HepG2 (cell line): ENCODE measurements at regions not wholly inside any gene's neighbourhood (a gene's known extent, or its start where the extent isn't known, plus 50 kb on each side); places are given as distances from the start of the nearest gene placed in this dataset.

Experiments used
- ATAC-seq: fragments of 200-7000 bp; cut with Tn5 transposase; 3 replicates; pipeline ENCODE4 v1.9.1; 2020; ENCODE audit warnings: mild to moderate bottlenecking, moderate library complexity
- BruUV-seq: library from RNA; stranded (reverse); fragments of 400-500 nt; replicated peaks from 2 replicates; lab custom pipeline; 2021; lab: Mats Ljungman, UMichigan
- CTCF ChIA-PET: fragments of 300-600 bp; formaldehyde crosslinking; extraction: SDS; loops from one replicate; lab custom pipeline; 2021; ENCODE audit warnings: low total read pairs, inconsistent platforms, low intra/inter-chr PET ratio; lab: Yijun Ruan, JAX
- POLR2A ChIA-PET: fragments of 350-600 bp; sonication (Branson Sonifier 250); formaldehyde crosslinking; loops from one replicate; lab custom pipeline; 2020; ENCODE audit warnings: antibody characterized with exemption, inconsistent platforms; lab: Yijun Ruan, JAX
- DNase-seq: peaks from one replicate; pipeline ENCODE4 v3.0.0-alpha.2; 2015; ENCODE audit warnings: low spot score
- FAIRE-seq: peaks from 3 replicates; lab custom pipeline; 2011; peaks lifted over from hg19 to GRCh38; lab: Jason Lieb, UNC
- H2AFZ ChIP-seq: one replicate; pipeline ENCODE4 v1.6.1; 2011; ENCODE audit warnings: low read length, inconsistent platforms
- H3K27ac ChIP-seq: fragments of 300-600 bp; 3 replicates; pipeline ENCODE4 v1.8.0; 2011; ENCODE audit warnings: mixed run types, mild to moderate bottlenecking, mixed read lengths, low read length, inconsistent platforms; ENCODE audit not compliant: insufficient read depth; ENCODE audit errors: extremely low read length
- H3K27me3 ChIP-seq, 2 experiments: fragments of 200-600 bp in 1 of 2; 2 replicates in 1 of 2; 3 replicates in 1 of 2; pipeline versions ENCODE4 v1.6.0 to v1.8.0; 2011; ENCODE audit warnings: low read length in 2 of 2, mild to moderate bottlenecking in 2 of 2, moderate library complexity in 2 of 2, inconsistent platforms in 1 of 2; ENCODE audit not compliant: insufficient read depth in 2 of 2, control insufficient read depth in 1 of 2
- H3K36me3 ChIP-seq, 2 experiments: fragments of 200-600 bp in 1 of 2; replicated peaks in 1 of 2; 2 replicates in 1 of 2; 3 replicates in 1 of 2; pipeline versions ENCODE4 v1.5.1 to v1.8.0; 2011; ENCODE audit warnings: low read length in 2 of 2, inconsistent platforms in 1 of 2; ENCODE audit not compliant: insufficient read depth in 2 of 2, control insufficient read depth in 1 of 2
- H3K4me1 ChIP-seq: 2 replicates; pipeline ENCODE4 v1.5.1; 2012; ENCODE audit warnings: low read length, inconsistent platforms; ENCODE audit not compliant: insufficient read depth
- H3K4me2 ChIP-seq: 2 replicates; pipeline ENCODE4 v1.6.0; 2011; ENCODE audit warnings: low read depth, low read length, inconsistent platforms
- H3K4me3 ChIP-seq, 3 experiments: fragments of 200-600 bp in 1 of 3; sonication (generic), shearing (Covaris generic) in 1 of 3; replicated peaks in 1 of 3; 2 replicates each; pipeline ENCODE4 v1.5.1; 2011 to 2016; ENCODE audit warnings: low read length in 3 of 3, inconsistent platforms in 2 of 3, low read depth in 2 of 3, mild to moderate bottlenecking in 2 of 3, control low read depth in 1 of 3, mixed read lengths in 1 of 3; ENCODE audit not compliant: insufficient read depth in 1 of 3
- H3K79me2 ChIP-seq: one replicate; pipeline ENCODE4 v1.6.1; 2011; ENCODE audit warnings: low read length, inconsistent platforms; ENCODE audit not compliant: insufficient read depth
- H3K9ac ChIP-seq: 2 replicates; pipeline ENCODE4 v1.6.0; 2011; ENCODE audit warnings: mild to moderate bottlenecking, low read depth, low read length, inconsistent platforms; ENCODE audit not compliant: insufficient read depth
- H3K9me3 ChIP-seq: 2 replicates; pipeline ENCODE4 v1.5.1; 2012; ENCODE audit warnings: mild to moderate bottlenecking, low read length
- H4K20me1 ChIP-seq: 2 replicates; pipeline ENCODE4 v1.6.0; 2011; ENCODE audit warnings: inconsistent platforms, mild to moderate bottlenecking, low read length, moderate library complexity; ENCODE audit not compliant: insufficient read depth
- ATF7 ChIP-seq, 2 experiments: fragments of 450-650 bp in 1 of 2; sonication (generic) in 1 of 2; formaldehyde crosslinking in 1 of 2; IDR thresholded peaks; 2 replicates each; pipeline versions ENCODE4 v1.4.0 to v1.6.1; 2016 to 2020; ENCODE audit warnings: antibody characterized with exemption in 1 of 2, mild to moderate bottlenecking in 1 of 2, missing genetic modification reagents in 1 of 2
- TBP ChIP-seq: sonication (generic); formaldehyde crosslinking; IDR thresholded peaks from 2 replicates; pipeline ENCODE4 v1.5.0; 2020; ENCODE audit warnings: missing genetic modification reagents
- TBX3 ChIP-seq: fragments of 450-650 bp; IDR thresholded peaks from 2 replicates; pipeline ENCODE4 v1.6.1; 2017; ENCODE audit warnings: antibody characterized with exemption, mild to moderate bottlenecking, inconsistent platforms, borderline replicate concordance
- ZBTB49 ChIP-seq: sonication (generic); formaldehyde crosslinking; IDR thresholded peaks from 2 replicates; pipeline ENCODE4 v1.4.0; 2020; ENCODE audit warnings: missing genetic modification reagents, borderline replicate concordance
- ZNF251 ChIP-seq: sonication (generic); formaldehyde crosslinking; IDR thresholded peaks from 2 replicates; pipeline ENCODE4 v1.9.0; 2021; ENCODE audit warnings: mild to moderate bottlenecking, missing genetic modification reagents
- ZNF264 ChIP-seq: sonication (generic); formaldehyde crosslinking; IDR thresholded peaks from 2 replicates; pipeline ENCODE4 v1.4.0; 2020; ENCODE audit warnings: missing genetic modification reagents
- ZNF691 ChIP-seq: sonication (generic); formaldehyde crosslinking; IDR thresholded peaks from 2 replicates; pipeline ENCODE4 v1.4.0; 2020; ENCODE audit warnings: missing genetic modification reagents, low read depth, mild to moderate bottlenecking, borderline replicate concordance
- WGBS: methylation state at CpG from one replicate; pipeline ENCODE4 v1.1.6; 2017; ENCODE audit warnings: low lambda C conversion rate; 5-methylcytosine and 5-hydroxymethylcytosine counted together
- in situ Hi-C: cut with HindIII; loops from 2 replicates; pipeline ENCODE4 v1.10.0; 2017; ENCODE audit warnings: low pct_unique_long_range_greater_than_20kb; ENCODE audit not compliant: extremely low pct_ligation_motif_present
- intact Hi-C: fragments of 100-400 bp; cut with micrococcal nuclease; formaldehyde crosslinking; loops from one replicate; pipeline ENCODE4 v1.10.0; 2022; ENCODE audit not compliant: unreplicated experiment

- ChIA-PET CTCF (no interaction called here), POLR2A (no interaction called here)
- DNase-seq = no peak
- Histone ChIP-seq H3K79me2 (no peaks in the 10 kb centered on the region), H3K9ac (no peak overlapping the region), H3K9me3 (no peaks in the 10 kb centered on the region), H3K4me3 (no peak overlapping the region), H3K36me3 (no peaks in the 10 kb centered on the region), H2AFZ (no peak overlapping the region), H4K20me1 (no peaks in the 10 kb centered on the region), H3K27me3 (no peaks in the 10 kb centered on the region), H3K4me2 (no peak overlapping the region), H3K4me1 (no peaks in the 10 kb centered on the region), H3K27ac (no peak overlapping the region)
- 25% methylated on average over 4 of the region's 4 CpGs for WGBS
- ATAC-seq = no peak
- no TSS peak for BruUV-seq
- FAIRE-seq = no peak
- TF ChIP-seq TBX3 (no peak), ZNF251 (CRISPR knock-in tag) (no peak), ZNF691 (CRISPR knock-in tag) (no peak), ZBTB49 (CRISPR knock-in tag) (no peak), TBP (no peak), ATF7 (IDR thresholded peaks at IDR 0.05) (no peak), ATF7 (CRISPR knock-in tag; IDR thresholded peaks at IDR 0.05) (no peak), ZNF264 (no peak)
- in situ Hi-C loops (no loop called here), intact Hi-C loops (no loop called here)
These were observed 1153.1 kb upstream of the GJE1 start for GRCh38 chr6:140979642-140980091.
